Spleen (tissue), 7 donors: ENCODE measurements at regions not wholly inside any gene's neighbourhood (a gene's known extent, or its start where the extent isn't known, plus 50 kb on each side); places are given as distances from the start of the nearest gene placed in this dataset.

ENCODE experiments used
- POLR2AphosphoS5 ChIP-seq, 3 donors: sonication (generic); formaldehyde crosslinking; IDR thresholded peaks; one replicate each; pipeline ENCODE4 v1.5.1; 2017; ENCODE audit warnings: antibody characterized with exemption in 3 of 3
- TF ChIP-seq, protein P1 (sequence below), 11 experiments: fragments of 200-600 bp in 7 of 11; fragments of 450-650 bp in 4 of 11; sonication (generic) in 4 of 11; IDR thresholded peaks in 8 of 11; conservative IDR thresholded peaks in 3 of 11; 1 replicate in 7 of 11; 2 replicates in 4 of 11; pipeline versions ENCODE4 v1.4.0 to v1.8.0; 2016 to 2021; ENCODE audit warnings: antibody characterized with exemption in 11 of 11, inconsistent platforms in 4 of 11, mild to moderate bottlenecking in 1 of 11
- donor health status: DM: no; HTN: no; CAD: no; lungs with moderate emphysema.
- donor health status: DM: no; HTN: no; CAD: no.
- donor health status: DM: no; HTN: no; CAD: no.

DNA sequence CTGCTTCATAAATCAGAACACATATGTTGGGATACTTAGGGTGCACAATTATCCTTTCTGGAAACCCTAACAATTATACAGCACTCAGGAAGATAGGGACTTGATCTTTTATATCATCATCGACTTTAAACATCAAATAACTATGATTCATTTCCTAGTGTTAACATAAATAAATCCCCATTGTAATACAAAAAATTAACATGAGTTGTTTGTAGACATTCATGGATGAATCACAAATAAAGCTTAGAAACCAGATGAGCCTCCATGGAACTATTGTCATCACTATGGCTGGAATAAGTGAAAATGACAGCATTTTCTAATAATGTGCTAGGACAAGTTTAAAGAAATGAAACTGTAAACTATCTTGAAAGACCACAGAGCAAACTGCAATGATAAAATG lies 821.7 kb downstream of the GATA3 start:
- TF ChIP-seq, protein P1, sequence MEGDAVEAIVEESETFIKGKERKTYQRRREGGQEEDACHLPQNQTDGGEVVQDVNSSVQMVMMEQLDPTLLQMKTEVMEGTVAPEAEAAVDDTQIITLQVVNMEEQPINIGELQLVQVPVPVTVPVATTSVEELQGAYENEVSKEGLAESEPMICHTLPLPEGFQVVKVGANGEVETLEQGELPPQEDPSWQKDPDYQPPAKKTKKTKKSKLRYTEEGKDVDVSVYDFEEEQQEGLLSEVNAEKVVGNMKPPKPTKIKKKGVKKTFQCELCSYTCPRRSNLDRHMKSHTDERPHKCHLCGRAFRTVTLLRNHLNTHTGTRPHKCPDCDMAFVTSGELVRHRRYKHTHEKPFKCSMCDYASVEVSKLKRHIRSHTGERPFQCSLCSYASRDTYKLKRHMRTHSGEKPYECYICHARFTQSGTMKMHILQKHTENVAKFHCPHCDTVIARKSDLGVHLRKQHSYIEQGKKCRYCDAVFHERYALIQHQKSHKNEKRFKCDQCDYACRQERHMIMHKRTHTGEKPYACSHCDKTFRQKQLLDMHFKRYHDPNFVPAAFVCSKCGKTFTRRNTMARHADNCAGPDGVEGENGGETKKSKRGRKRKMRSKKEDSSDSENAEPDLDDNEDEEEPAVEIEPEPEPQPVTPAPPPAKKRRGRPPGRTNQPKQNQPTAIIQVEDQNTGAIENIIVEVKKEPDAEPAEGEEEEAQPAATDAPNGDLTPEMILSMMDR (IDR thresholded peaks at IDR 0.05 in 8 of 11, conservative IDR thresholded peaks at IDR 0.05 in 3 of 11) = no peak
- no peak for TF ChIP-seq POLR2AphosphoS5 (IDR thresholded peaks at IDR 0.05)
